Heart left ventricle (tissue), 13 donors: ENCODE measurements at regions not wholly inside any gene's neighbourhood (a gene's known extent, or its start where the extent isn't known, plus 50 kb on each side); places are given as distances from the start of the nearest gene placed in this dataset.
"Not testable (repeated sequence)": the region's sequence is repeated elsewhere in the genome, so short reads cannot be mapped to it uniquely, and the experiment has no call there.

ENCODE experiments used
- CTCF ChIP-seq, 12 donors: fragments of 200-600 bp; sonication (generic) in 4 of 12; IDR thresholded peaks; one replicate each; pipeline versions ENCODE4 v1.5.0 to v1.8.0; 2018 to 2022; ENCODE audit warnings: antibody characterized with exemption in 12 of 12, mild to moderate bottlenecking in 5 of 12
- POLR2A ChIP-seq, 2 donors: fragments of 450-650 bp; IDR thresholded peaks; one replicate each; pipeline ENCODE4 v1.6.1; 2017; ENCODE audit warnings: antibody characterized with exemption in 2 of 2, mild to moderate bottlenecking in 2 of 2, moderate library complexity in 2 of 2
- donor health status: ischemic (EF 13 %, LVEDD 7.1; RV severe dilation, severe dysfunction).
- donor health status: DM: no; HTN: yes; CAD: no.
- donor health status: DM: no; HTN: no; CAD: no.
- donor health status: ischemic (EF 25% LVEDD 6.9; RV normal size, moderate dysfunction).
- donor health status: ischemic (EF 25% LVEDD 5.7; RV mildly dilated, moderate dysfunction).
- donor health status: ischemic (EF 35%, LVEDD 5.7; RV mildly dilated, moderate dysfunction).
- donor health status: nonischemic (EF 11% LVEDD 7.7; RV severe dilation, severe dysfunction).
- donor health status: DM: yes; HTN: yes; CAD: no.
- donor health status: PGD.
- donor health status: ischemic (EF 29% LVEDD 5.4; RV normal size, mild dysfunction).
- donor health status: nonischemic (EF 23%, LVEDD 6.1; RV moderate dilation, normal function).

DNA sequence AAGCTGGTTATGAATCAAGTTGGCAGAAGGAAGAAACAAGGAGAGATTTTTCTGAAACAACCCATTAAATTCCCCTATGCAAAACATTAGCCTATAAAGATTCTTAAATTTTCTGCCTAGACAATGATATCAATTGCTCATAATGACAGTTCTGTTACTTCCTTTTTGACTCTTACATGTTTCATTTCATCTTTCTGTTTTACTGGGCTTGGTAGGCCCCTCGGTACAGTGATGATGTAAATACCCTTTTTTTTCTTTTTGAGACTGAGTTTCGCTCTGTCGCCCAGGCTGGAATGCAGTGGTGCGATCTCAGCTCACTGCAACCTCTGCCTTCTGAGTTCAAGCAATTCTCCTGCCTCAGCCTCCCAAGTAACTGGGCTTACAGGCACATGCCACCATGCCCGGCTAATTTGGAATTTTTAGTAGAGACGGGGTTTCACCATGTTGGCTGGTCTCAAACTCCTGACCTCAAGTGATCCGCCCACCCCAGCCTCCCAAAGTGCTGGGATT lies 83.4 kb upstream of the C7orf33 start:
- not testable (repeated sequence) for TF ChIP-seq CTCF, POLR2A (IDR thresholded peaks at IDR 0.05)
